ENCODE measurements at regions not wholly inside any gene's neighbourhood (a gene's known extent, or its start where the extent isn't known, plus 50 kb on each side); places are given as distances from the start of the nearest gene placed in this dataset.

- TF ChIP-seq, protein P1, sequence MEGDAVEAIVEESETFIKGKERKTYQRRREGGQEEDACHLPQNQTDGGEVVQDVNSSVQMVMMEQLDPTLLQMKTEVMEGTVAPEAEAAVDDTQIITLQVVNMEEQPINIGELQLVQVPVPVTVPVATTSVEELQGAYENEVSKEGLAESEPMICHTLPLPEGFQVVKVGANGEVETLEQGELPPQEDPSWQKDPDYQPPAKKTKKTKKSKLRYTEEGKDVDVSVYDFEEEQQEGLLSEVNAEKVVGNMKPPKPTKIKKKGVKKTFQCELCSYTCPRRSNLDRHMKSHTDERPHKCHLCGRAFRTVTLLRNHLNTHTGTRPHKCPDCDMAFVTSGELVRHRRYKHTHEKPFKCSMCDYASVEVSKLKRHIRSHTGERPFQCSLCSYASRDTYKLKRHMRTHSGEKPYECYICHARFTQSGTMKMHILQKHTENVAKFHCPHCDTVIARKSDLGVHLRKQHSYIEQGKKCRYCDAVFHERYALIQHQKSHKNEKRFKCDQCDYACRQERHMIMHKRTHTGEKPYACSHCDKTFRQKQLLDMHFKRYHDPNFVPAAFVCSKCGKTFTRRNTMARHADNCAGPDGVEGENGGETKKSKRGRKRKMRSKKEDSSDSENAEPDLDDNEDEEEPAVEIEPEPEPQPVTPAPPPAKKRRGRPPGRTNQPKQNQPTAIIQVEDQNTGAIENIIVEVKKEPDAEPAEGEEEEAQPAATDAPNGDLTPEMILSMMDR (IDR thresholded peaks at IDR 0.05) = no peak
- TF ChIP-seq POLR2A (IDR thresholded peaks at IDR 0.05) (no peak), POLR2AphosphoS5 (IDR thresholded peaks at IDR 0.05; ENCODE audit: insufficient read depth in 1 of 2, low read depth in 1 of 2) (no peak)
Observed at GRCh38 chr16:6803176-6803575, 529.5 kb upstream of the RBFOX1 start.

Data from vagina (tissue), 2 donors.